HEK293T (cell line): ENCODE measurements at regions not wholly inside any gene's neighbourhood (a gene's known extent, or its start where the extent isn't known, plus 50 kb on each side); places are given as distances from the start of the nearest gene placed in this dataset.

ENCODE experiments used
- ARNT ChIP-seq: fragments of 450-650 bp; IDR thresholded peaks from 2 replicates; pipeline ENCODE4 v1.6.1; 2017; ENCODE audit warnings: mild to moderate bottlenecking
- BHLHE40 ChIP-seq: fragments of 450-650 bp; IDR thresholded peaks from 2 replicates; pipeline ENCODE4 v1.6.1; 2016; ENCODE audit warnings: mild to moderate bottlenecking, moderate library complexity, borderline replicate concordance
- CTBP1 ChIP-seq: fragments of 450-650 bp; IDR thresholded peaks from 2 replicates; pipeline ENCODE4 v1.6.1; 2016; ENCODE audit warnings: borderline replicate concordance
- ELF4 ChIP-seq: fragments of 450-650 bp; IDR thresholded peaks from 2 replicates; pipeline ENCODE4 v1.6.1; 2017; ENCODE audit warnings: antibody characterized with exemption
- FOXA1 ChIP-seq: fragments of 450-650 bp; IDR thresholded peaks from 2 replicates; pipeline ENCODE4 v1.6.1; 2016; ENCODE audit warnings: mild to moderate bottlenecking
- FOXK2 ChIP-seq: fragments of 450-650 bp; IDR thresholded peaks from 2 replicates; pipeline ENCODE4 v1.6.1; 2016; ENCODE audit warnings: mild to moderate bottlenecking
- FOXM1 ChIP-seq: fragments of 450-650 bp; IDR thresholded peaks from 2 replicates; pipeline ENCODE4 v1.6.1; 2017; ENCODE audit warnings: mild to moderate bottlenecking, borderline replicate concordance
- HDGF ChIP-seq: fragments of 450-650 bp; IDR thresholded peaks from 2 replicates; pipeline ENCODE4 v1.6.1; 2017; ENCODE audit warnings: antibody characterized with exemption, borderline replicate concordance
- L3MBTL2 ChIP-seq: fragments of 450-650 bp; conservative IDR thresholded peaks from 2 replicates; pipeline ENCODE4 v1.6.1; 2016; ENCODE audit warnings: mild to moderate bottlenecking
- NFRKB ChIP-seq: fragments of 450-650 bp; IDR thresholded peaks from 2 replicates; pipeline ENCODE4 v1.6.1; 2016; ENCODE audit warnings: mild to moderate bottlenecking, moderate library complexity
- SP1 ChIP-seq: fragments of 450-650 bp; IDR thresholded peaks from 2 replicates; pipeline ENCODE4 v1.6.1; 2017
- SUZ12 ChIP-seq: fragments of 450-650 bp; IDR thresholded peaks from 2 replicates; pipeline ENCODE4 v1.6.1; 2016; ENCODE audit warnings: mild to moderate bottlenecking
- ZNF384 ChIP-seq: fragments of 450-650 bp; IDR thresholded peaks from 2 replicates; pipeline ENCODE4 v1.6.1; 2016
- TF ChIP-seq, protein P1 (sequence below): fragments of 450-650 bp; IDR thresholded peaks from 2 replicates; pipeline ENCODE4 v1.6.1; 2016

DNA sequence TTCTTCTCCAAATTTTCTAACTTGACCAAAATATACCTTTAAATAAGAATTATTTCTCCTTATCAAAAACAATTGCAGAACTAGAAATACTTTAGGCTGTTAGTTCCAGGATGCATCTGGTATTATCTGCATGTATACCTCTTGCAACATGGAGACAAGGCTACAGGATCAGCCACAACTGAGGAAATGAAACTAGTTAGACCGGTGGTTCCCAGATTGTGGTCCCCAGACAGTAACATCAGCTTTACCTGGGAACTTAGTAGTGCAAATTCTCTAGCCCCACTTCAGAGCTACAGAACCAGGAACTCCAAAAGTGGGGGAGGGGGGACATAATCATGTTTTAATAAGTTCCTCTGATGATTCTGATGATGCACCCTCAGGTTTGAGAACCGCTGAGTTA lies 61.6 kb upstream of the C9orf72 start:
- no peak for TF ChIP-seq CTBP1
- no peak for TF ChIP-seq HDGF
- no peak for TF ChIP-seq ELF4
- TF ChIP-seq SUZ12, result no peak
- no peak for TF ChIP-seq FOXK2
- TF ChIP-seq FOXM1, result no peak
- no peak for TF ChIP-seq BHLHE40
- TF ChIP-seq ARNT, result no peak
- TF ChIP-seq SP1, result no peak
- no peak for TF ChIP-seq L3MBTL2
- no peak for TF ChIP-seq ZNF384
- TF ChIP-seq, protein P1, sequence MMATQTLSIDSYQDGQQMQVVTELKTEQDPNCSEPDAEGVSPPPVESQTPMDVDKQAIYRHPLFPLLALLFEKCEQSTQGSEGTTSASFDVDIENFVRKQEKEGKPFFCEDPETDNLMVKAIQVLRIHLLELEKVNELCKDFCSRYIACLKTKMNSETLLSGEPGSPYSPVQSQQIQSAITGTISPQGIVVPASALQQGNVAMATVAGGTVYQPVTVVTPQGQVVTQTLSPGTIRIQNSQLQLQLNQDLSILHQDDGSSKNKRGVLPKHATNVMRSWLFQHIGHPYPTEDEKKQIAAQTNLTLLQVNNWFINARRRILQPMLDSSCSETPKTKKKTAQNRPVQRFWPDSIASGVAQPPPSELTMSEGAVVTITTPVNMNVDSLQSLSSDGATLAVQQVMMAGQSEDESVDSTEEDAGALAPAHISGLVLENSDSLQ, result no peak
- TF ChIP-seq NFRKB, result no peak
- TF ChIP-seq FOXA1, result no peak
